HEK293T (cell line): ENCODE measurements at regions not wholly inside any gene's neighbourhood (a gene's known extent, or its start where the extent isn't known, plus 50 kb on each side); places are given as distances from the start of the nearest gene placed in this dataset.

Source experiments
- CTCF ChIA-PET: fragments of 350-600 bp; formaldehyde crosslinking; extraction: SDS; loops from one replicate; lab custom pipeline; 2021; ENCODE audit warnings: antibody characterized with exemption, inconsistent platforms; lab: Yijun Ruan, JAX
- POLR2A ChIA-PET: fragments of 350-600 bp; formaldehyde crosslinking; extraction: SDS; loops from one replicate; lab custom pipeline; 2020; ENCODE audit warnings: antibody characterized with exemption, inconsistent platforms; lab: Yijun Ruan, JAX
- DNase-seq: peaks from one replicate; pipeline ENCODE4 v3.0.0; 2012; ENCODE audit warnings: mixed read lengths; ENCODE audit errors: extremely low spot score
- ARNT ChIP-seq: fragments of 450-650 bp; IDR thresholded peaks from 2 replicates; pipeline ENCODE4 v1.6.1; 2017; ENCODE audit warnings: mild to moderate bottlenecking
- BHLHE40 ChIP-seq: fragments of 450-650 bp; IDR thresholded peaks from 2 replicates; pipeline ENCODE4 v1.6.1; 2016; ENCODE audit warnings: mild to moderate bottlenecking, moderate library complexity, borderline replicate concordance
- CTBP1 ChIP-seq: fragments of 450-650 bp; IDR thresholded peaks from 2 replicates; pipeline ENCODE4 v1.6.1; 2016; ENCODE audit warnings: borderline replicate concordance
- ELF4 ChIP-seq: fragments of 450-650 bp; IDR thresholded peaks from 2 replicates; pipeline ENCODE4 v1.6.1; 2017; ENCODE audit warnings: antibody characterized with exemption
- FOXA1 ChIP-seq: fragments of 450-650 bp; IDR thresholded peaks from 2 replicates; pipeline ENCODE4 v1.6.1; 2016; ENCODE audit warnings: mild to moderate bottlenecking
- FOXK2 ChIP-seq: fragments of 450-650 bp; IDR thresholded peaks from 2 replicates; pipeline ENCODE4 v1.6.1; 2016; ENCODE audit warnings: mild to moderate bottlenecking
- FOXM1 ChIP-seq: fragments of 450-650 bp; IDR thresholded peaks from 2 replicates; pipeline ENCODE4 v1.6.1; 2017; ENCODE audit warnings: mild to moderate bottlenecking, borderline replicate concordance
- HDGF ChIP-seq: fragments of 450-650 bp; IDR thresholded peaks from 2 replicates; pipeline ENCODE4 v1.6.1; 2017; ENCODE audit warnings: antibody characterized with exemption, borderline replicate concordance
- L3MBTL2 ChIP-seq: fragments of 450-650 bp; conservative IDR thresholded peaks from 2 replicates; pipeline ENCODE4 v1.6.1; 2016; ENCODE audit warnings: mild to moderate bottlenecking
- LEF1 ChIP-seq: fragments of 450-650 bp; IDR thresholded peaks from 2 replicates; pipeline ENCODE4 v1.6.1; 2017; ENCODE audit warnings: mild to moderate bottlenecking, borderline replicate concordance
- NFRKB ChIP-seq: fragments of 450-650 bp; IDR thresholded peaks from 2 replicates; pipeline ENCODE4 v1.6.1; 2016; ENCODE audit warnings: mild to moderate bottlenecking, moderate library complexity
- SP1 ChIP-seq: fragments of 450-650 bp; IDR thresholded peaks from 2 replicates; pipeline ENCODE4 v1.6.1; 2017
- SUZ12 ChIP-seq: fragments of 450-650 bp; IDR thresholded peaks from 2 replicates; pipeline ENCODE4 v1.6.1; 2016; ENCODE audit warnings: mild to moderate bottlenecking
- TARDBP ChIP-seq: fragments of 450-650 bp; IDR thresholded peaks from 2 replicates; pipeline ENCODE4 v1.6.1; 2016
- ZNF384 ChIP-seq: fragments of 450-650 bp; IDR thresholded peaks from 2 replicates; pipeline ENCODE4 v1.6.1; 2016
- TF ChIP-seq, protein P1 (sequence below): fragments of 450-650 bp; IDR thresholded peaks from 2 replicates; pipeline ENCODE4 v1.6.1; 2016

DNA sequence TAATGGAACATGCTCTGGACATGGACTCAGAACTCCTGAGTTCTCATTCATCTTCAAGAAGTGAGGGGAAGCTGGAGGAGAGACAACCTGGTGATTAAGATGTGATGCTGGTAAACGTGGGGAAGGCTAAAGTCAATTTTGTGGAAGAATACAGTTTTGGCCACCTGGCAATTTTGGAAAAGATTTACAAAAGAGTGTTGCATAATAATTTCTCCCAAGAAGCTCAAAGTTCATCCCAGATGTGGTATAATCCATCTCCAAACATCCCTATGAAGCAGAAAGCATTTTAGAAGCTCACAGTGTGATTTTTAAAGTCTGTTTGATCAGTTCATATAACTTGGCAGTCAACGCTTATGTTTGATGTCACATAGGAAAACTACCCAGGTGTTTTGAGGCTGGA lies 208.7 kb downstream of the LMX1A start:
- POLR2A ChIA-PET: no interaction called here
- CTCF ChIA-PET: no interaction called here

DNA sequence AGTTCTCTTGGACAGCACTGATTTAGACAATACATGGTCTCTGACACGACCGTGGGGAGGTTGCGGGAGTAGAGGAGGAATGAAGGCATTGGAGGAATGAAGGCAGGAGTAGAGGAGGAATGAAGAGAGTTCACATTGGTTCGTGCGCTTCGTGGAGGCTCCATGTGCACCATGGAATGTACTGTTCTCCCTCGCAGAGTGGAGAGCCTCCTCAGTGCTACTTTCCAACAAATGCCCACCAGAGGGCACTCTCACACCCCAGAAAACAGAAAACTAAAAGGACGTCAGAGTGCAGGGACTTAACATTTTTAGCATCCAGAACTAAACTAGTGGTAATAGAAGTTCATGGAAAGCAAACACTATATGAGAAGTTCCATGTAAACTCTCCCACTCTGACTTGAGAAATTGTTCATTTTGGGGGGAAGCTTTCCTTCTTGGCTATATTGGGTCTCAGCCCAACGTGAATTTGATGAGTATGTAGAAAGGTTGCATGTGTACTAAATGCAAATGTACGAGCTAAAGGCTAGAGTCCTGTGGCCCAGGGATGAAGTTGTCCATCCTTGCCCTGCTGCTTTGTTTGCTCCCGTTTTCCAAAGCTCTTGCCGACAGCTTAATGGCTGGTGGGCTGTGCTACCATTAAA lies 211.6 kb downstream of the LMX1A start:
- ChIA-PET CTCF (interaction anchor here (0.8 to 2.8 kb wide), 5 partner anchors 9 to 225 kb away, joined by 3 to 14 read pairs (median 4); no protein-coding TSS in a partner anchor), POLR2A (no interaction called here)
- peak; percentile 77 for DNase-seq
- peak; percentile 97 for TF ChIP-seq L3MBTL2
- TF ChIP-seq ZNF384: no peak

More for the DNA sequence above, 208.7 kb downstream of the LMX1A start:
- TF ChIP-seq FOXK2 (no peak), HDGF (no peak)
- TF ChIP-seq, protein P1, sequence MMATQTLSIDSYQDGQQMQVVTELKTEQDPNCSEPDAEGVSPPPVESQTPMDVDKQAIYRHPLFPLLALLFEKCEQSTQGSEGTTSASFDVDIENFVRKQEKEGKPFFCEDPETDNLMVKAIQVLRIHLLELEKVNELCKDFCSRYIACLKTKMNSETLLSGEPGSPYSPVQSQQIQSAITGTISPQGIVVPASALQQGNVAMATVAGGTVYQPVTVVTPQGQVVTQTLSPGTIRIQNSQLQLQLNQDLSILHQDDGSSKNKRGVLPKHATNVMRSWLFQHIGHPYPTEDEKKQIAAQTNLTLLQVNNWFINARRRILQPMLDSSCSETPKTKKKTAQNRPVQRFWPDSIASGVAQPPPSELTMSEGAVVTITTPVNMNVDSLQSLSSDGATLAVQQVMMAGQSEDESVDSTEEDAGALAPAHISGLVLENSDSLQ: no peak
- no peak for DNase-seq

DNA sequence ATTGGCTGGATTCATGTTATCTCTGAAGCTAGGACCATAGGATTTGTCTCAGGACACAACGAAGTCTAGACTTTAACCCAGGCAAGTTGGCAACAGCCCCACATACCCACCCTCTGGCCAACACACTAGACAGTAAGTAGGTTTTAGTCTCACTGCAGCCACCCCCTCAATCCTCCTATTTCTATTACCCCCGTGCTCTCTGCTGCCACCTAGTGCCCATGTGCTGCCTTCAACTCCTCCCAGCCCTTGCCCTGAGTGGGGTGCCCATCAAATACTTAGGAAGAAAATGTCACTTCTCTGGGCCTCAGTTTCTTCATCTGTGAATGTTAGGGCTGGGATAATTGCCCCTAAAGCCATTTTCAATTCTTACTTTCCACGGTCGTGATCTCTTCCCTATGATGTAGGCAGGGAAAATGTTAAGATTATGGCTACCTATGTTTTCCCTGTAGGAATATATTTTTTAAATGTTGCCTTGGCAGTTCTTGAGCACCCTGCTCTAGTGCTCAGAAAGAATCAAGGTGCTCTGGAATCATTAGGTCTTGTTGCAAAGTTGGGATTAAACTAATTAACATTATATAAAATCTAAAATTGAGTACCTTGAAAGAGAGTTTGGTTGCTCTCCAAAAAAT lies 213.0 kb downstream of the LMX1A start:
- CTCF ChIA-PET: interaction anchor here (0.9 to 1.7 kb wide), 2 partner anchors 14 to 226 kb away, joined by 4 to 6 read pairs; no protein-coding TSS in a partner anchor
- TF ChIP-seq BHLHE40: no peak
- TF ChIP-seq, protein P1: peak; percentile 42
- POLR2A ChIA-PET: no interaction called here
- DNase-seq: peak; percentile 51

DNA sequence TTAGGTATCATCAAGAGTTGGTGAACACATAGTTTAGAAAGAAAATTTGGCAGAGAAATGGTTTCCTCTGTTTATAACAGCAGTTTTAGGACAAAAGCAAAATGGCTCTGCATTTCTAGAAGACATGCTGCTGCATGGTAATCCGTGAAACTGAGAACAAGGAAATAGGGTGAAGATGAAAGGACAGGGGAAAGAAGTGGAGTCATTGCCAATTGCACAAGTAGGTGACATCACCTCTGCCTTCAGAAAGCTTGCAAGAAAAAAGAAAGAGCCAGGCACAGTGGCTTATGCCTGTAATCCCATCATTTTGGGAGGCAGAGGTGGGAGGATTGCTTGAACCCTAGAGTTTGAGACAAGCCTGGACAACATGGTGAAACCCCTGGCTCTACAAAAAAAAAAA lies 217.6 kb downstream of the LMX1A start:
- DNase-seq: no peak
- POLR2A ChIA-PET: no interaction called here
- no peak for TF ChIP-seq TARDBP
- CTCF ChIA-PET: no interaction called here

DNA sequence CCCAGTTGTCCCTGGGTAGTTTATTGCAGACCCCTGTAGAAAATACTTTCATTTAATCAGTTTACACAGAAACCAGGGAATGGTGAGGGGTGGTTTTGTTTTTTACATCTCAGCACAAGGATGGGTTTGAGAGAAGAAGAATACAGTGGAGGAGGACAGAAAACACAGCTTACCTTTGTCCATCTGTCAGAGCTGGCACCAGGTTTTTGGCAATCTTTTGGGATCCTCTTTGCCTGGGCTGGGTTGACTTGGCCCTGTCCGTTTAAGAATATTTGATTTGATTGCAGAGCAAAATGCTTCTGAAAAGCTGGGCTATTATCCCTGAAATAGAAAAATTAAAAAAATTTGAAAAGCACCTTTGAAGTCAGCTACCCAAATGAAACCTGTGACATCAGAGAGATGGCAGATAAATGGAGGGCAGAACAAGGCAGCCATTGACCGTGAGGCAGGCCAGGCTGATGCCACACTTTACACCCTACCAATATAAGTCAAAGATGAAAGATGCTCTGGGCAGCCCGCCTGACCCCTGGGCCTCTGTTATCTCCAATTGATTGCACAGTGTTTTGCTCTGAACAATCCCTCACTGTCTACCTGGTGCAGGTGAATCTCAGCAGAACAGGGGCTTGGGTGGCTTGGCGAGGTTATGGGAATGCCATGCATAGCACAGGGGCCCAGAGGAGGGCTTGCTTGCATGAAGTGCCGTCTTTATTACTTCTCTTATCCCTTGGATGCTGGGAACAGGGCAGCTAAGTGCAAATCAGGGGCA lies 218.8 kb downstream of the LMX1A start:
- POLR2A ChIA-PET: no interaction called here
- DNase-seq: no peak
- no peak for TF ChIP-seq ZNF384
- TF ChIP-seq HDGF: no peak
- TF ChIP-seq SP1: no peak
- no peak for TF ChIP-seq BHLHE40
- no peak for TF ChIP-seq NFRKB
- TF ChIP-seq CTBP1: no peak
- TF ChIP-seq TARDBP: no peak
- TF ChIP-seq L3MBTL2: no peak
- TF ChIP-seq, protein P1: no peak
- TF ChIP-seq FOXA1: no peak
- TF ChIP-seq ELF4: no peak
- TF ChIP-seq SUZ12: no peak
- no peak for TF ChIP-seq FOXM1
- TF ChIP-seq FOXK2: no peak
- no peak for TF ChIP-seq ARNT
- TF ChIP-seq LEF1: no peak
- CTCF ChIA-PET: no interaction called here

DNA sequence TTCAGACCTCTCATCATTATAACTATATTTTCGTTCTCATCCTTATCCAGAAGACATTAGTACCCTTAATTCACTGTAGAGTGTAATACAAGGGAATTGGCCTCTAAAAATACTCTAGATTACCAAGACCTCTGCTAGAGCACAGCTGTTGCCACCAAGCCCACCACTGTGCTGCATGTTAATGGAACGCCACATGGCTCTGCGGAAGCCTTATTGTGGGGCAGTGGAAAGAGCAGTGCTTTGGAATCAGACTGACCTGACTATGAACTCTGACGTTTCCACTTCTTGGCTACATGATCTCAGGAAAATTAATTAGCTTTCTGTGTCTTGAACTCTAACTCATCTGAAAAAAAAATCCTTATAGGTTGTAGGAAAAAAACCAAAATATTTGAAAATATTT lies 222.1 kb downstream of the LMX1A start:
- CTCF ChIA-PET: interaction anchor here (0.6 kb wide), 1 partner anchor 205 kb away, joined by 3 read pairs; no protein-coding TSS in a partner anchor
- DNase-seq: no peak
- TF ChIP-seq TARDBP (no peak), NFRKB (no peak), HDGF (no peak), CTBP1 (no peak), FOXA1 (no peak), FOXK2 (no peak), ELF4 (no peak), BHLHE40 (no peak), L3MBTL2 (no peak), ARNT (no peak), FOXM1 (no peak), ZNF384 (no peak), SP1 (no peak), LEF1 (no peak), SUZ12 (no peak)
- TF ChIP-seq, protein P1: no peak
- POLR2A ChIA-PET: no interaction called here
